ENCODE measurements at regions not wholly inside any gene's neighbourhood (a gene's known extent, or its start where the extent isn't known, plus 50 kb on each side); places are given as distances from the start of the nearest gene placed in this dataset.

- DNase-seq (ENCODE audit: low read depth): peak; percentile 34
- no peak overlapping the region for H3K4me3 ChIP-seq (ENCODE audit: low read depth, low read length)
- no peak for TF ChIP-seq CTCF (IDR thresholded peaks at IDR 0.05; ENCODE audit: insufficient read depth, low read length)
Measured at GRCh38 chr11:33585586-33586209, 114.9 kb downstream of the C11orf91 start.

DNA sequence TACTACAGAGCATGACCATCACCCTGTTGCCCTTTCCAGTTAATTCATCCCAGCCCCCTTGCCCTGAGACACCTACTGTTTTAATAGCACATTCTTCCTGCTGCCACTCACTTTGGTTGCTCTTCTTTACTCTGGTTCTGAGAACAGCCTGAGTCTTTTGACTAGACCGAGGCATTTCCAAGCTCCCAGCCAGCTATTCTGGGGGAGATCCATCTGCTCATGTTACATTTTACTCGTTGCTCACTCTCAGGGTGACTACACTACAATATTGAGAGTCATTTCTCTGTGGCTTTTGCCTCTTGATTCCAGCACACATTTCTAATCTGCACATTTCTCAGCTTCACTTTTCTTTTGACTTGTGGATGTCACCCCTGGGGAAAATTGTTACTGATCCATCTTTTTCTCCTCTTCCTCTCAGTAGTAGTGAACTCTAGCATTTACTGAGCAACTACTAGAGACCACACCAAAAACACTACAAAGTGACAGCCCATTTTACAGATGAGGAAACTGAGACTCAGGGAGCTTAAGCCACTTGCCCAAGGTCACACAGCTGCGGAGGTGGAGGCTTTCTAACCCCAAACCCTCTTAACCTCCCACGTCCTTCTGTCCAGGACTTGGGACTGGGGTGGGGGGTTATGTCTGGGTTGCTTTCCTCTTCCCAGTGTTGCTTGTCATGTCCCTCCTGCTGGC lies 117.8 kb downstream of the C11orf91 start:
- H3K4me3 ChIP-seq (ENCODE audit: low read depth, low read length): no peak overlapping the region
- no peak for DNase-seq (ENCODE audit: low read depth)
- no peak for TF ChIP-seq CTCF (IDR thresholded peaks at IDR 0.05; ENCODE audit: insufficient read depth, low read length)

DNA sequence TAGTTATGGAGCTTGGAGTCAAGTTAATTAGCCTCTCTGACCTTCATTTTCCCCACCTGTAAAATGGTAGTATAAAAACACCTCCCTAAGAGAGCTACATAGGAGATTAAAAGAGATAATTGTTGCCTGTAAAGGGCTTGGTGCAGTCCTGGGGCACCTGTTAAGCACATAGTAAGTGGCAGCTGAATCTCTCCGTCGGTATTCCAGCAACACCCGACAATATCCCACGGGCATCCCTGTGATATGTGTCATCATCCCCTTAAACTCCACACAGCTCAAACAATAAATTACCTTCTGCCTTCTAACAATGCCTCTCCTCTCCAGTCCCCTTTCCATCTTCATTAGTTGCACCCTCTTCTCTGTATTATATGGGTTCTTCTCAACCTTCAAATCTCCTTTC lies 121.5 kb downstream of the C11orf91 start:
- no peak for TF ChIP-seq CTCF (IDR thresholded peaks at IDR 0.05; ENCODE audit: insufficient read depth, low read length)
- no peak overlapping the region for H3K4me3 ChIP-seq (ENCODE audit: low read depth, low read length)
- no peak for DNase-seq (ENCODE audit: low read depth)

DNA sequence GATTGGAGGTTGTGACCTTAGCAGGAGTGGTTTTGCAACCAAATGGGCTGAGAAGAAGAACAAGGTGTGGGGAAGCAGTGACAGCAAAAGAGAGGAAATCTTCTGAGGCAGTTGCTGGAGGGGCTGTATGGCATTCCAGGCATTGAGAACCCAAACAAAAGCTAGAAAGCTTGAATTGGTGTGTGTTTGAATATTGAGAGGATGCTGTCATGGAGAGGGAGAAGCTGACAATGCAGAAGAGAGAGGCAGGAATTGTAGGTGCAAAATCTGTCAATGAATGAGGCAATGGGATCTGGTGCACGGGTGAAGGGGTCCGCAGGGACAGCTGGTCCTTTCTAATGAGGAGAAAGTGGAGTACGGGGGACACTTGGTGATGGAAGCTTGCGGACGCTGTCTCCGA lies 123.4 kb downstream of the C11orf91 start:
- no peak for DNase-seq (ENCODE audit: low read depth)
- H3K4me3 ChIP-seq (ENCODE audit: low read depth, low read length): no peak overlapping the region
- TF ChIP-seq CTCF (IDR thresholded peaks at IDR 0.05; ENCODE audit: insufficient read depth, low read length): no peak

GRCh38 chr11:33575311-33575710 lies 125.3 kb downstream of the C11orf91 start:
- DNase-seq (ENCODE audit: low read depth): no peak
- H3K4me3 ChIP-seq (ENCODE audit: low read depth, low read length): no peak overlapping the region
- TF ChIP-seq CTCF (IDR thresholded peaks at IDR 0.05; ENCODE audit: insufficient read depth, low read length): no peak

- no peak for DNase-seq (ENCODE audit: low read depth)
- TF ChIP-seq CTCF (IDR thresholded peaks at IDR 0.05; ENCODE audit: insufficient read depth, low read length): no peak
- H3K4me3 ChIP-seq (ENCODE audit: low read depth, low read length): no peak overlapping the region
Measured at GRCh38 chr11:33574331-33574730, 126.3 kb downstream of the C11orf91 start.

All from fibroblast of the aortic adventitia (primary cell).